DMS 273 (cell line): ENCODE measurements at regions not wholly inside any gene's neighbourhood (a gene's known extent, or its start where the extent isn't known, plus 50 kb on each side); places are given as distances from the start of the nearest gene placed in this dataset.

Source experiments
- DNase-seq: peaks from one replicate; lab custom pipeline; 2025; ENCODE audit not compliant: unreplicated experiment; lab: John Stamatoyannopoulos, UW

DNA sequence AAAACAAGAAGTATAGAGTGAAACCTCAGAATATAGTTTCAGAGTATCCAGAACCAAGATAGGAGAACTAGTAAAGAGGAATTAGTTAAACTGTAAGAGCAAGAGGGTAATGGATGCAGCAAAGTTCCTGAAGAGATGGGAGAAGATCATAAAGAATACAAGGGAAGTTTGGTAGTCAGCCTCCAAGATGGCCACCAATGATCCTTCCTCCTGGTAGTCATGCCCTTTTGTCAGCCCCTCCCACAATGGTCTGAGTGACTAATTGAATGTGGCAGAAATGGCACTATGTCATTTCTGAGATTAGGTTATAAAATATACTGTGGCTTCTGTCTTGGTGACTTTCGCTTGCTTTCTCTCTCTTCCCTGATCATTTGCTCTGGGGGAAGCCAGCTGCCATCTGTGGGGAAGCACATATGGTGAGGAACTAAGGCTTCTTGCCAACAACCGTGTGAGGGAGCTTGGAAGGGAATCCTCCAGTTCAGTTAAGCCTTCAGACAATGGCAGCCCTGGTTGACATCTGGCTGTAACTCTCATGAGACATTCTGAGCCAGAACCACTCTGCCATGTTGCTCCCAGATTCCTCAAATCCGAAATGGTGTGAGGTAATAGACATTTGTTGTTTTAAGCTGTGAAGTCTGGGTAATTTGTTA lies 55.3 kb upstream of the AMN1 start:
- DNase-seq = peak; percentile 97

DNA sequence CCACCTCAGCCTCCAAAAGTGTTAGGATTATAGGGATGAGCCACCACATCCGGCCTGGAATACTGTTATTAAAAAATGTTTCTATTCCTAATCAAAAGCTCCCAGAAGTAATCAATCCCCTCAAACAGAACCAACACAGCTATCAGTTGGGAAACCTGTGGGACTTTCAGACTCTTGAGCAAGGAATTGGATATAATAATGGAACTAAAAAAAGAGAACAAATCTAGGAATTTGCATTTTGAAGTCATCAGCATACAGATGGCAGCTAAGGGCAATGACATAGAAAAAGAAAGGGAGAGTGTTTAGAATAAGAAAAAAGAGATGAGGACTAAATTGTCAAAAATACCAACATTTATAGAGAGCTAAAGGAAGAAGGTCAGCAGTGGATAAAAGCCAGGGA lies 54.7 kb upstream of the AMN1 start:
- no peak for DNase-seq

DNA sequence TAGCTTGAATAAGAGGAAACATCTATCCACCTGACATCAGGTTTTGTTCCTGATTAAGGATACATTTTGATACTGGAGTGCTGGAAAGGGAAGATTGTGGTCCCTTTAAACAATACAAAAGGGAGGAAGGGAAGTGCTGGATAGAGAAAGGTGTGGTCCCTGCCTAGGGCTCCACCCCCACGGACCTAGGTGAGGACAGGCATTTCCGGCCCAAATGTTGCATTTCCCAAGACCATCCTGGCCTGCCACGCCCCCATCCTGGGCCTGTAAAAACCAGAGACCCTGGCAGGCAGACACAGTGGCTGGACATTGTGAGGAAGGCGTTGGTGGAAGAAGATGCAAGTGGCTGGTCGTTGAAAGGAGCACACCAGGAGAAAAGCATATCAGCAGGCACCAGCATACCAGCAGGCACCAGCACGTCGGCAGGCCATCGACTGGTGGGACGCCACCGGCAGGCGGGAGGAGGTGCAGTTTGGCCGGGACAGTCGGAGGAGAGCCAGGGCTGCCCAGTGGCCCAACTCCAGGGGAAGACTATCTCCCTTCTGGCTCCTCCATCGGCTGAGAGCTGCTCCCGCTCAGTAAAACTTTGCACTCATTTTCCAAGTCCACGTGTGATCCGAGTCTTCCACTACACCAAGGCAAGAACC lies 53.2 kb upstream of the AMN1 start:
- no peak for DNase-seq

DNA sequence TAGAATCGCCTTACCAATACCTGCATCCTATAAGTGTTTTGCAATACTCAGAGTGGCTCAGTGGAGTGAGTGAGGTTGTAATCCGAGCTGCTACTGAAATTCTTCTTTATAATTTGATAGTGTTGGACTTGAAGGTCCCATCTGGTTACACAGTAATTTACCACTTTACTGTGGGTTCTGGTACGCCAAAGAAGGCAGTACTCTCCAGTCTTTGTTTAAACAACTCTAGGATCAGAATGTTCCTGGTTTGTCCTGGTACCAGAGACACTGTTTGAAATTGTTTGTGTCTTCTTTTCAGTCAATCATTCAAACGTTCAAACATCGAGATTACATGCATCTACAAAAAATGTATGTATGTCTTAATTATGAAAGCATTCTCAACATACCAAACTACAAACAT lies 51.3 kb upstream of the AMN1 start:
- DNase-seq = peak; percentile 9

DNA sequence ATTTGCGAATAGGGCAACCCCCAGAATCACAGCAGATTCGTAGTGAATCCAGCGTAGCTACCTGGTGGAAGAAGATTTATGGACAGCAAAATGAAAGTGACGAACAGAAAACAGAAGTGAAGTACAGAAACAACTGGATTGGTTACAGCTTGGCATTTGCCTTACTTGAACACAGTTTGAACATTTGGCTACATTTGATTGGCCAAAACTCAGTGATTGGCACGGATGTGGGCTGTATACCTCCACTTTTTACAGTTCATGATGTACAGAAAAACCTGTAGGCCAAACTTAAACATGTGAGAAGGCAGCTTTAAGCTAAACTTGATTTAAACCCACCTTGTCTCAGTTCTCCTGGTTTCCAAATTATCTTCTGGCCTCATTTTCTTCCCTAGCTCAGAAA lies 49.9 kb upstream of the AMN1 start:
- DNase-seq = no peak
